Muscle of leg (tissue), 3 donors: ENCODE measurements at regions not wholly inside any gene's neighbourhood (a gene's known extent, or its start where the extent isn't known, plus 50 kb on each side); places are given as distances from the start of the nearest gene placed in this dataset.
"Not testable (repeated sequence)": the region's sequence is repeated elsewhere in the genome, so short reads cannot be mapped to it uniquely, and the experiment has no call there.

ENCODE experiments used
- DNase-seq: peaks from one replicate; pipeline ENCODE4 v3.0.0; 2013
- H3K27ac ChIP-seq: one replicate; pipeline ENCODE4 v1.5.1; 2013; ENCODE audit warnings: mild to moderate bottlenecking, low read length, control low read depth
- H3K27me3 ChIP-seq: one replicate; pipeline ENCODE4 v1.6.1; 2013; ENCODE audit warnings: low read length; ENCODE audit not compliant: control insufficient read depth, insufficient read depth
- H3K36me3 ChIP-seq: one replicate; pipeline ENCODE4 v1.6.1; 2013; ENCODE audit warnings: low read length; ENCODE audit not compliant: control insufficient read depth, insufficient read depth
- H3K4me1 ChIP-seq: one replicate; pipeline ENCODE4 v1.6.1; 2013; ENCODE audit warnings: low read length; ENCODE audit not compliant: control insufficient read depth, insufficient read depth
- H3K4me3 ChIP-seq: one replicate; pipeline ENCODE4 v1.5.1; 2013; ENCODE audit warnings: low read length, control low read depth
- H3K9me3 ChIP-seq: replicated peaks from 2 replicates; pipeline ENCODE4 v1.6.1; 2013; ENCODE audit warnings: low read depth, low read length; ENCODE audit not compliant: control insufficient read depth
- WGBS: methylation state at CpG from one replicate; pipeline ENCODE4 v1.1.5; 2013; ENCODE audit warnings: missing lambda C conversion rate; ENCODE audit not compliant: insufficient coverage; 5-methylcytosine and 5-hydroxymethylcytosine counted together

DNA sequence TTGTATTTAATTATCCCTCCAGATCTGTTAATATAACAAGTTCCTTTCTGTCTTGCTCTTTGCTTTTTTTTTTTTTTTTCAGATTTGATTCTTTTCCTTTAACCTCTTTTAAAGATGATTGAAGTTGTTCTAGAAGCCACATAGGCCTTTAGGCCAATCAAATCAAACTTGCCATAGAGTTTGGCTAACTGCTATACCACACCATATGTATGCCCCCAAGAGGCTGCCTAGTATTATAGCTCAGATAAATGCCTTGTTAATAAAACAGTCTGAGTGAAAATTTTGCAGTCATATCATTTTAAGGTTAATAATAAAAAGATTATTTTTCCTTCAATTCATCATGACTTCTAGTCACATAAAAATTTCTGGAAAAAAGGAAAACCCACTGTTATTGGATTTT is 696.0 kb upstream of the CHRM3 start:
- H3K4me3 ChIP-seq = no peak overlapping the region
- no peak overlapping the region for H3K27ac ChIP-seq
- no peaks in the 10 kb centered on the region for H3K27me3 ChIP-seq
- no peaks in the 10 kb centered on the region for H3K36me3 ChIP-seq
- H3K4me1 ChIP-seq = no peaks in the 10 kb centered on the region
- DNase-seq = no peak
- H3K9me3 ChIP-seq = no peaks in the 10 kb centered on the region

DNA sequence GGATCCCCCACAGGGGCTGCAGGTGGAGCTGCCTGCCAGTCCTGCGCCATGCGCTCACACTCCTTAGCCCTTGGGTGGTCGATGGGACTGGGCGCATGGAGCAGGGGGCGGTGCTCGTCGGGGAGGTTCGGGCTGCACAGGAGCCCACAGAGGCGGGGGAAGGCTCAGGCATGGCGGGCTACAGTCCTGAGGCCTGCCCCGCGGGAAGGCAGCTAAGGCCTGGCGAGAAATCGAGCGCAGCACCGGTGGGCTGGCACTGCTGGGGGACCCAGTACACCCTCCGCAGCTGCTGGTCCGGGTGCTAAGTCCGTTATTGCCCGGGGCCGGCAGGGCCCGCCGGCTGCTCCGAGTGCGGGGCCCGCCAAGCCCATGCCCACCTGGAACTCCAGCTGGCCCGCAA is 701.8 kb upstream of the CHRM3 start:
- H3K9me3 ChIP-seq, DNase-seq, H3K4me3 ChIP-seq, H3K36me3 ChIP-seq, H3K27me3 ChIP-seq, H3K27ac ChIP-seq, H3K4me1 ChIP-seq: not testable (repeated sequence)
- 94% methylated on average over 27 of the region's 27 CpGs for WGBS

DNA sequence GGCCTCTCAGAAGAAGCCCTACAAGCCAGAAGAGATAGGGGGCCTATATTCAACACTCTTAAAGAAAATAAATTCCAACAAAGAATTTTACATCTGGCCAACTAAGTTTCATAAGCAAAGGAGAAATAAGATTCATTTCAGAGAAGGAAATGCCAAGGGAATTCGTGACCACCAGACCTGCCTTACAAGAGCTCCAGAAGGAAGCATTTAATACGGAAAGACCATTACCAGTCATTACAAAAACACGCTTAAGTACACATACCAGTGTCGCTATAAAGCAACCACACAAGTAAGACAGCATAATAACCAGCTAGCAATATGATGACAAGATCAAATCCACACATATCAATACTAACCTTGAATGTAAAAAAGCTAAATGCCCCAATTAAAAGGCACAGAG is 704.9 kb upstream of the CHRM3 start:
- no peaks in the 10 kb centered on the region for H3K36me3 ChIP-seq
- H3K9me3 ChIP-seq = no peaks in the 10 kb centered on the region
- H3K4me1 ChIP-seq = no peaks in the 10 kb centered on the region
- no peak overlapping the region for H3K27ac ChIP-seq
- no peak for DNase-seq
- no peaks in the 10 kb centered on the region for H3K27me3 ChIP-seq
- no peak overlapping the region for H3K4me3 ChIP-seq
- WGBS = no CpG with 5 or more reads among the region's 4 CpGs

GRCh38 chr1:238681021-238681420 is 705.3 kb upstream of the CHRM3 start:
- H3K9me3 ChIP-seq = no peaks in the 10 kb centered on the region

DNA sequence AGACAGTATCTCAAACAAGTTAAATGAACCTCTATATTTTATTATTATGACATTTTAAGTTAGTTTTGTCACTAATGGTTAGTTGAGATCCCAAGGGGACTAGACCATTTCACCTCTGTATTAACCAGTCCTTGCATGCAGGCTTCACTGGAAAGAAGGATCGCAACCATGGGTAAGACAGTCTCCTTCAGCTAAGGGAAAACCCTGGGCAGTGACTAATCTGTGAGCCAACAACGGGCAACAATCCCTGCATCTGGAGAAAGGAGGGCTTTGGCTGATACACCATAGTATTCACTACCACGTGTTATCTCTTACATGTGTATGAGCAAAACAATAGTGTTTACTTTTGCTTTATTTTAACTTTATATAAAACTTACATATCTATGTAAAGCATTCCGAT is 708.8 kb upstream of the CHRM3 start:
- no peak for DNase-seq
- WGBS = no CpG with 5 or more reads among the region's 4 CpGs
- Histone ChIP-seq H3K27me3 (no peaks in the 10 kb centered on the region), H3K27ac (no peak overlapping the region), H3K9me3 (no peaks in the 10 kb centered on the region), H3K4me1 (no peaks in the 10 kb centered on the region), H3K36me3 (no peaks in the 10 kb centered on the region), H3K4me3 (no peak overlapping the region)

More at GRCh38 chr1:238681021-238681420, 705.3 kb upstream of the CHRM3 start:
- Histone ChIP-seq H3K27me3 (no peaks in the 10 kb centered on the region), H3K36me3 (no peaks in the 10 kb centered on the region), H3K27ac (no peak overlapping the region), H3K4me1 (no peaks in the 10 kb centered on the region), H3K4me3 (no peak overlapping the region)
- WGBS = no CpG with 5 or more reads among the region's 5 CpGs
- DNase-seq = no peak

DNA sequence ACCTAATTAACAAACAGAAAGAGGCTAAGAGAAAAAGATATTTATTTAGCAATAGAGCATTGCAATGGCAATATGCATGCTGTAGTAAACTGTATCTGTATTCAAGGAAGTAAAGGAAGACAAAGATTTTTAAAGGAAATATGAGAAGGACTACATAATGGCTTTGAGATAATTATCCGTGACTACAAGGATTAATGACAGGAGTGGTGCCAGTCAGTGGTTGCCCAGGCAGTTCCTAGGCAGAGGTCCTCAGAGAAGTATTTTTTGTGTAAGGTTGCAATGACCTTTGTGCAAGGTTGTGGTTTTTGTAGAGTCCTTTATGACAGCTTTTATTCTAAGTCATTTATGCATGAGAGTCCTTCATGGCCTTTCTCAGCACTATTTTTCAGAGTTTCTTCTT is 711.1 kb upstream of the CHRM3 start:
- Histone ChIP-seq H3K27me3 (no peaks in the 10 kb centered on the region), H3K4me3 (no peak overlapping the region), H3K27ac (no peak overlapping the region), H3K4me1 (no peaks in the 10 kb centered on the region), H3K9me3 (no peaks in the 10 kb centered on the region), H3K36me3 (no peaks in the 10 kb centered on the region)
- WGBS = 57% methylated on average over 1 of the region's 1 CpG
- no peak for DNase-seq

DNA sequence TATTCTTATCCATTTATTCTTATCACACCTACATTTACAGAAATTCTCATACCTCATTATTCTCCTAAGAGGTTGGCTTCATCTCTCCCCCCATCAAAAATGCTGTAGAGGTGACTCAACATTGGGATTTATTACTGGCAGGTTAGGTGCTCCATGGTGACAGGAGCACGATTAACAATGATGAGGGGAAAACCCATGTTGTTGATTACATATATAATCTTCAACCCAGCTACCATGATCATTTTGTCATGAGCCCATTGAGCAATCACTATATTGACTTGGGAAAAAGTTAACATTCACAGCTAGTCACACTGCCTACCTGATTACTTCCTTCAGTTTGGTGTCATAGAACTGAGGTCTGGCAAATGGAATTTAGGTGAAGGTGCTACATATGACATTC is 712.1 kb upstream of the CHRM3 start:
- Histone ChIP-seq H3K4me1 (no peaks in the 10 kb centered on the region), H3K36me3 (no peaks in the 10 kb centered on the region), H3K27ac (no peak overlapping the region), H3K9me3 (no peaks in the 10 kb centered on the region), H3K4me3 (no peak overlapping the region), H3K27me3 (no peaks in the 10 kb centered on the region)
- DNase-seq = no peak
- WGBS = no CpG with 5 or more reads among the region's 1 CpG

GRCh38 chr1:238673561-238673960 is 712.8 kb upstream of the CHRM3 start:
- no peaks in the 10 kb centered on the region for H3K27me3 ChIP-seq
- no peak overlapping the region for H3K27ac ChIP-seq
- no peaks in the 10 kb centered on the region for H3K36me3 ChIP-seq
- WGBS = 100% methylated on average over 1 of the region's 3 CpGs
- no peak overlapping the region for H3K4me3 ChIP-seq
- H3K4me1 ChIP-seq = no peaks in the 10 kb centered on the region
- no peaks in the 10 kb centered on the region for H3K9me3 ChIP-seq
- no peak for DNase-seq

DNA sequence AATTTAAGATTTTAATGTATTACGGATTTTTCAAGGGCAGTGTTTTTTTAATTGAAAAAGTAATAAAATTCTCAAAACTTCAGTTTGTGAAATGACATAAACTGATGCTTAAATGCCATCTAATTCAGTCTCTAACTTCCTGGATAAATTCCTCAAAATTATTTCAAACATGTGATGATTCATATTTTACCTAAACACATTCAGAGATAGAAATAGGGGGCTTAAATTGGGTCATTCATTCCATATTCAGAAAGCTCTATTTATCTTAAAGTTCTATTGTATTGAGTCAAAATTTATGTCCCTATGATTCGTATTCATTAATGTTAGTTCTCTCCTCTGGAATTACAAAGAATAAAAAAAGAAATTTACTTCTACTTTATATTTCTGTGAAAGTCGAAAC is 713.6 kb upstream of the CHRM3 start:
- H3K27me3 ChIP-seq = no peaks in the 10 kb centered on the region
- WGBS = no CpG with 5 or more reads among the region's 3 CpGs
- no peaks in the 10 kb centered on the region for H3K36me3 ChIP-seq
- no peak for DNase-seq
- no peak overlapping the region for H3K4me3 ChIP-seq
- H3K4me1 ChIP-seq = no peaks in the 10 kb centered on the region
- no peaks in the 10 kb centered on the region for H3K9me3 ChIP-seq
- no peak overlapping the region for H3K27ac ChIP-seq

- no peaks in the 10 kb centered on the region for H3K4me1 ChIP-seq
Observed at GRCh38 chr1:238672262-238672661, 714.1 kb upstream of the CHRM3 start.

DNA sequence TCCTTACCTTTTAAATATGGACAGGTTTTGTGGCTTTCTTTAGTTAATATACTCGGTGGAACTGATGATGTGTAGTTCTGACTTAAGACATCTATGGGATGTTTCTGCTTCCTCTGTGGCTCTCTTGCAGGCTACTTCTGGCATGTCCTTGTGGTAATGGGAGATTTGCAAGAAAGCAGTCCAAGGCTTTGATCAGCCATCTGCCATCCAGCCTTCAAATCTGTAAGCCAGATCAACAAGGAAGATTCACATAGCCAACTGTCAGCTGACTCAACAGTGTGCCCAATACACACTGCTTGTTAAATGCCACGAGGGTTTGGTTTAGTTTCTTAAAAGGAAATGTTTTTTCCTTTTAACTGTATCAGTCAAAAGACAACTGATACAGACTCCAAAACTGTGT is 722.2 kb upstream of the CHRM3 start:
- H3K4me1 ChIP-seq = no peaks in the 10 kb centered on the region
- no peak for DNase-seq
- no peaks in the 10 kb centered on the region for H3K36me3 ChIP-seq
- H3K4me3 ChIP-seq = no peak overlapping the region
- no peak overlapping the region for H3K27ac ChIP-seq
- no CpG with 5 or more reads among the region's 2 CpGs for WGBS
- no peaks in the 10 kb centered on the region for H3K9me3 ChIP-seq
- H3K27me3 ChIP-seq = no peaks in the 10 kb centered on the region

More at GRCh38 chr1:238672262-238672661, 714.1 kb upstream of the CHRM3 start:
- no peak overlapping the region for H3K27ac ChIP-seq
- no peaks in the 10 kb centered on the region for H3K27me3 ChIP-seq
- DNase-seq = peak; percentile 17
- no peaks in the 10 kb centered on the region for H3K36me3 ChIP-seq
- no peaks in the 10 kb centered on the region for H3K9me3 ChIP-seq
- WGBS = 14% methylated on average over 1 of the region's 4 CpGs
- H3K4me3 ChIP-seq = no peak overlapping the region
